Smooth muscle cell (in vitro differentiated cells): ENCODE measurements at regions not wholly inside any gene's neighbourhood (a gene's known extent, or its start where the extent isn't known, plus 50 kb on each side); places are given as distances from the start of the nearest gene placed in this dataset.
A peak's percentile ranks its signal among the peaks of the same experiment; 100 is the strongest.

Experiments used
- DNase-seq: peaks from one replicate; lab custom pipeline; 2025; ENCODE audit not compliant: unreplicated experiment; lab: John Stamatoyannopoulos, UW
- H2AFZ ChIP-seq: fragments of 200-600 bp; sonication (generic); 2 replicates; pipeline ENCODE4 v1.6.0; 2016; ENCODE audit warnings: antibody characterized with exemption, low read depth, mild to moderate bottlenecking
- H3F3A ChIP-seq: fragments of 200-600 bp; sonication (generic); 2 replicates; pipeline ENCODE4 v1.6.0; 2017; ENCODE audit warnings: antibody characterized with exemption, low read depth
- H3K27ac ChIP-seq: fragments of 200-600 bp; sonication (generic); 2 replicates; pipeline ENCODE4 v1.5.1; 2016; ENCODE audit warnings: low read depth, mild to moderate bottlenecking
- H3K27me3 ChIP-seq: fragments of 200-600 bp; sonication (generic); 2 replicates; pipeline ENCODE4 v1.6.1; 2016; ENCODE audit warnings: low read depth, mild to moderate bottlenecking
- H3K36me3 ChIP-seq: fragments of 200-600 bp; sonication (generic); 2 replicates; pipeline ENCODE4 v1.5.1; 2016; ENCODE audit warnings: low read depth
- H3K4me1 ChIP-seq: fragments of 200-600 bp; sonication (generic); 2 replicates; pipeline ENCODE4 v1.5.1; 2016; ENCODE audit warnings: low read depth
- H3K4me2 ChIP-seq: fragments of 200-600 bp; sonication (generic); 2 replicates; pipeline ENCODE4 v1.6.0; 2016; ENCODE audit warnings: mild to moderate bottlenecking
- H3K4me3 ChIP-seq: fragments of 200-600 bp; sonication (generic); 2 replicates; pipeline ENCODE4 v1.5.1; 2016; ENCODE audit warnings: mild to moderate bottlenecking
- H3K79me2 ChIP-seq: fragments of 200-600 bp; sonication (generic); 2 replicates; pipeline ENCODE4 v1.6.0; 2016; ENCODE audit warnings: low read depth, mild to moderate bottlenecking
- H3K9ac ChIP-seq: fragments of 200-600 bp; sonication (generic); 2 replicates; pipeline ENCODE4 v1.6.0; 2016; ENCODE audit warnings: low read depth
- H3K9me3 ChIP-seq: fragments of 200-600 bp; sonication (generic); replicated peaks from 2 replicates; pipeline ENCODE4 v1.5.1; 2016; ENCODE audit warnings: low read depth
- H4K20me1 ChIP-seq: fragments of 200-600 bp; sonication (generic); 2 replicates; pipeline ENCODE4 v1.6.0; 2016; ENCODE audit warnings: low read depth
- WGBS: methylation state at CpG from one replicate; pipeline ENCODE4 v1.1.7; 2016; ENCODE audit warnings: low lambda C conversion rate; 5-methylcytosine and 5-hydroxymethylcytosine counted together
- TF ChIP-seq, protein P1 (sequence below): fragments of 200-600 bp; sonication (generic); IDR thresholded peaks from 2 replicates; pipeline ENCODE4 v1.5.1; 2017; ENCODE audit warnings: borderline replicate concordance, mild to moderate bottlenecking, antibody characterized with exemption; ENCODE audit not compliant: insufficient read depth, poor library complexity, severe bottlenecking

- Histone ChIP-seq H3K4me1 (peaks cover 7% of the 10 kb centered on the region), H3K9ac (no peak overlapping the region), H3F3A (no peaks in the 10 kb centered on the region), H2AFZ (no peak overlapping the region), H3K27me3 (peaks cover 10% of the 10 kb centered on the region), H3K36me3 (no peaks in the 10 kb centered on the region), H4K20me1 (no peaks in the 10 kb centered on the region), H3K4me2 (no peak overlapping the region), H3K27ac (peak overlapping the region; percentile 38), H3K79me2 (no peaks in the 10 kb centered on the region), H3K9me3 (no peaks in the 10 kb centered on the region), H3K4me3 (no peak overlapping the region)
- TF ChIP-seq, protein P1, sequence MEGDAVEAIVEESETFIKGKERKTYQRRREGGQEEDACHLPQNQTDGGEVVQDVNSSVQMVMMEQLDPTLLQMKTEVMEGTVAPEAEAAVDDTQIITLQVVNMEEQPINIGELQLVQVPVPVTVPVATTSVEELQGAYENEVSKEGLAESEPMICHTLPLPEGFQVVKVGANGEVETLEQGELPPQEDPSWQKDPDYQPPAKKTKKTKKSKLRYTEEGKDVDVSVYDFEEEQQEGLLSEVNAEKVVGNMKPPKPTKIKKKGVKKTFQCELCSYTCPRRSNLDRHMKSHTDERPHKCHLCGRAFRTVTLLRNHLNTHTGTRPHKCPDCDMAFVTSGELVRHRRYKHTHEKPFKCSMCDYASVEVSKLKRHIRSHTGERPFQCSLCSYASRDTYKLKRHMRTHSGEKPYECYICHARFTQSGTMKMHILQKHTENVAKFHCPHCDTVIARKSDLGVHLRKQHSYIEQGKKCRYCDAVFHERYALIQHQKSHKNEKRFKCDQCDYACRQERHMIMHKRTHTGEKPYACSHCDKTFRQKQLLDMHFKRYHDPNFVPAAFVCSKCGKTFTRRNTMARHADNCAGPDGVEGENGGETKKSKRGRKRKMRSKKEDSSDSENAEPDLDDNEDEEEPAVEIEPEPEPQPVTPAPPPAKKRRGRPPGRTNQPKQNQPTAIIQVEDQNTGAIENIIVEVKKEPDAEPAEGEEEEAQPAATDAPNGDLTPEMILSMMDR: no peak
- DNase-seq: no peak
- 67% methylated on average over 5 of the region's 5 CpGs for WGBS
These were observed 190.1 kb downstream of the TTC32 start for GRCh38 chr2:19711470-19712372.

DNA sequence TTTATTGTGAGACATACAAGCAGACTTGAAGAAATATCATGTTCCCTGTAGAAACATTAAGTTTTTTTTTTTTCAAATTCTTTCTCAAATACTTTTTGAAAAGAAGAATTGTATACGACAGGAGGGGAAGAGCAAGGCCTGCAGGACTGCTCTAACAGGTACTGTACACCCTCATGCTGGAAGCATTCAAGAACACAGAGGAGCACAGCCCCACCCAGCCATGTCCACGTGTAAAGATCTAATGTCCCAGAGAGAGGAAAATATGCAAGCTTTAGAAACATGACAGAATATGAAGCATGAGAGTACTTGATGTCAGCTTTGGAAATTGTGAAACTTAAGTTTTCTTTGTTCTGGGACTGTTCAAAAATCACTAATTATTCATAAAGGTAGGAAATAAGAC is 191.6 kb downstream of the TTC32 start:
- no peak for DNase-seq
- Histone ChIP-seq H3K27ac (peak overlapping the region; percentile 33), H4K20me1 (no peaks in the 10 kb centered on the region), H3K27me3 (peaks cover 10% of the 10 kb centered on the region), H3K4me1 (peaks cover 7% of the 10 kb centered on the region), H2AFZ (no peak overlapping the region), H3K9me3 (no peaks in the 10 kb centered on the region), H3K4me3 (no peak overlapping the region), H3K9ac (no peak overlapping the region), H3K4me2 (no peak overlapping the region), H3K79me2 (no peaks in the 10 kb centered on the region), H3F3A (no peaks in the 10 kb centered on the region), H3K36me3 (no peaks in the 10 kb centered on the region)
- TF ChIP-seq, protein P1: no peak
- WGBS: 69% methylated on average over 2 of the region's 2 CpGs

DNA sequence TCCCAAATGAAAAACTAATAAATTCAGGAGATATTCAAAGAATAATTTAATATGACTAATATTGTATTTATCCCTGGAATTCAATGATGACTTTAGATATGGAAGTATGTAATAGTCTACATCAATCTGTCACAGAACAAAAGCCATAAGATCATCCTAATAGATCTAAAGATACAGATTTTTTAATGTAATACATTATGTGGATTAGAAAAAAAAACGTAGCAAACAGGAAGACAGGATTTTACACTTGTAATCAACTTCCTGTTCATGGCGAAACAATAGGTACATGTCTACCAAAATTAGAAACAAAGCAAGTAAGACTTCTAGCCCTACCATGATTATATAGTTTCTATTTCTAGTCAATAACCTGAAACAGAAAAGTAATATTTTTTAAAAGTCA is 192.2 kb downstream of the TTC32 start:
- Histone ChIP-seq H3K4me2 (no peak overlapping the region), H3K4me3 (no peak overlapping the region), H3K79me2 (no peaks in the 10 kb centered on the region), H3K9me3 (no peaks in the 10 kb centered on the region), H3K9ac (no peak overlapping the region), H3K4me1 (peaks cover 7% of the 10 kb centered on the region), H3K36me3 (no peaks in the 10 kb centered on the region), H2AFZ (no peak overlapping the region), H4K20me1 (no peaks in the 10 kb centered on the region), H3K27me3 (peaks cover 8% of the 10 kb centered on the region), H3F3A (no peaks in the 10 kb centered on the region), H3K27ac (peak overlapping the region; percentile 33)
- WGBS: 87% methylated on average over 2 of the region's 2 CpGs
- DNase-seq: no peak
- TF ChIP-seq, protein P1: no peak

- Histone ChIP-seq H3K9me3 (no peaks in the 10 kb centered on the region), H2AFZ (no peak overlapping the region), H3K4me2 (no peak overlapping the region), H3F3A (no peaks in the 10 kb centered on the region), H3K4me1 (peaks cover 7% of the 10 kb centered on the region), H3K27me3 (peaks cover under 1% of the 10 kb centered on the region), H3K36me3 (no peaks in the 10 kb centered on the region), H3K9ac (no peak overlapping the region), H3K27ac (no peak overlapping the region), H3K79me2 (no peaks in the 10 kb centered on the region), H3K4me3 (no peak overlapping the region), H4K20me1 (no peaks in the 10 kb centered on the region)
- 95% methylated on average over 2 of the region's 2 CpGs for WGBS
- no peak for DNase-seq
- TF ChIP-seq, protein P1: no peak
These were observed 193.0 kb downstream of the TTC32 start for GRCh38 chr2:19708776-19709175.
